OCI-LY1 (cell line): ENCODE measurements at regions not wholly inside any gene's neighbourhood (a gene's known extent, or its start where the extent isn't known, plus 50 kb on each side); places are given as distances from the start of the nearest gene placed in this dataset.
"Not testable (repeated sequence)": the region's sequence is repeated elsewhere in the genome, so short reads cannot be mapped to it uniquely, and the experiment has no call there.

Experiments used
- H2AFZ ChIP-seq: fragments of 200-600 bp; sonication (generic), shearing (Covaris generic); 2 replicates; pipeline ENCODE4 v1.6.0; 2014; ENCODE audit warnings: antibody characterized with exemption, mild to moderate bottlenecking, low read length
- H3F3A ChIP-seq: fragments of 200-600 bp; sonication (generic), shearing (Covaris generic); 2 replicates; pipeline ENCODE4 v1.6.0; 2014; ENCODE audit warnings: mild to moderate bottlenecking, antibody characterized with exemption, low read length, moderate library complexity; ENCODE audit not compliant: insufficient read depth
- H3K27ac ChIP-seq: fragments of 200-600 bp; sonication (generic); 2 replicates; pipeline ENCODE4 v1.5.1; 2014; ENCODE audit warnings: low read length, mixed run types, mild to moderate bottlenecking, low read depth; ENCODE audit not compliant: poor library complexity, severe bottlenecking
- H3K27me3 ChIP-seq: fragments of 200-600 bp; sonication (generic); 2 replicates; pipeline ENCODE4 v1.6.0; 2014; ENCODE audit warnings: antibody characterized with exemption, mild to moderate bottlenecking, low read length, moderate library complexity; ENCODE audit not compliant: insufficient read depth
- H3K36me3 ChIP-seq: fragments of 200-600 bp; sonication (generic); 2 replicates; pipeline ENCODE4 v1.6.1; 2014; ENCODE audit warnings: mild to moderate bottlenecking, antibody characterized with exemption, low read length, moderate library complexity, mixed read lengths; ENCODE audit not compliant: insufficient read depth
- H3K4me1 ChIP-seq: fragments of 200-600 bp; sonication (generic); 2 replicates; pipeline ENCODE4 v1.5.1; 2014; ENCODE audit warnings: mild to moderate bottlenecking, low read length, moderate library complexity; ENCODE audit not compliant: insufficient read depth, severe bottlenecking
- H3K4me2 ChIP-seq: fragments of 200-600 bp; sonication (generic), shearing (Covaris generic); 2 replicates; pipeline ENCODE4 v1.6.1; 2014; ENCODE audit warnings: low read length
- H3K4me3 ChIP-seq: fragments of 200-600 bp; sonication (generic); 2 replicates; pipeline ENCODE4 v1.5.1; 2014; ENCODE audit warnings: low read length, low read depth, mild to moderate bottlenecking, mixed read lengths; ENCODE audit not compliant: poor library complexity, severe bottlenecking
- H3K79me2 ChIP-seq: fragments of 200-600 bp; shearing (Covaris generic); 2 replicates; pipeline ENCODE4 v1.6.1; 2016; ENCODE audit warnings: mixed run types, low read length, mixed read lengths; ENCODE audit not compliant: insufficient read depth
- H3K9ac ChIP-seq: fragments of 200-600 bp; sonication (generic), shearing (Covaris generic); 2 replicates; pipeline ENCODE4 v1.6.1; 2014; ENCODE audit warnings: mild to moderate bottlenecking, low read length, mixed read lengths
- H3K9me2 ChIP-seq: fragments of 200-600 bp; sonication (generic), shearing (Covaris generic); 2 replicates; pipeline ENCODE4 v1.6.1; 2014; ENCODE audit warnings: low read depth, mild to moderate bottlenecking, low read length, mixed read lengths
- H3K9me3 ChIP-seq: fragments of 200-600 bp; shearing (Covaris generic); 2 replicates; pipeline ENCODE4 v1.6.1; 2014; ENCODE audit warnings: low read length, mixed read lengths
- H4K20me1 ChIP-seq: fragments of 200-600 bp; sonication (generic), shearing (Covaris generic); 2 replicates; pipeline ENCODE4 v1.6.0; 2016; ENCODE audit warnings: mild to moderate bottlenecking, low read length; ENCODE audit not compliant: insufficient read depth
- EZH2 ChIP-seq: fragments of 200-600 bp; sonication (generic), shearing (Covaris generic); IDR thresholded peaks from 2 replicates; pipeline ENCODE4 v1.8.0; 2017; ENCODE audit warnings: borderline replicate concordance, mixed run types, mild to moderate bottlenecking, antibody characterized with exemption, low read length, moderate library complexity, mixed read lengths
- TF ChIP-seq, protein P1 (sequence below): fragments of 200-600 bp; sonication (generic), shearing (Covaris generic); IDR thresholded peaks from 2 replicates; pipeline ENCODE4 v1.5.1; 2017; ENCODE audit warnings: mild to moderate bottlenecking, antibody characterized with exemption, low read length, moderate library complexity, mixed read lengths

DNA sequence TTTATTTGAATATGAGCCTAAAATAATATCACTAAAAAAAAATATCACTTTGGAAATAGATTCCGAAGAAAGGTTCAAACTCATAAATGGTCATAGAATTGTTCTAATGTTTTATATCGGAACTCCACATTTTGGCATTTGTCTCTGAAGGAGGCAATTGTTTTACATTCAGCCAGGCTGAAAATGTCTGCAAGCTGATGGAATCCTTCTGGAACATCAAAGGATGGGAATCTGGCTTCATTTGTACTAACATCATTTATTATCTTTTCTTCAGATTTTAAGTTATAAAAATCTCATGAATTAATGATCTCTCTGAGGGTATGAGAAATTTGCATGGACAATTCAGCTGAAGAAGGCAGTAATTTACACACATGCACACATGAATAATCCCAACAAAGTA, 251.4 kb upstream of the RGMA start:
- no peak overlapping the region for H3K9ac ChIP-seq
- no peaks in the 10 kb centered on the region for H3K9me2 ChIP-seq
- H4K20me1 ChIP-seq = no peaks in the 10 kb centered on the region
- no peaks in the 10 kb centered on the region for H3K79me2 ChIP-seq
- no peaks in the 10 kb centered on the region for H3F3A ChIP-seq
- H3K4me1 ChIP-seq = no peaks in the 10 kb centered on the region
- H3K4me3 ChIP-seq = no peak overlapping the region
- no peaks in the 10 kb centered on the region for H3K9me3 ChIP-seq
- H3K27ac ChIP-seq = no peak overlapping the region
- no peak overlapping the region for H2AFZ ChIP-seq
- H3K27me3 ChIP-seq = no peaks in the 10 kb centered on the region
- no peaks in the 10 kb centered on the region for H3K36me3 ChIP-seq
- no peak overlapping the region for H3K4me2 ChIP-seq
- TF ChIP-seq EZH2 = no peak
- TF ChIP-seq, protein P1, sequence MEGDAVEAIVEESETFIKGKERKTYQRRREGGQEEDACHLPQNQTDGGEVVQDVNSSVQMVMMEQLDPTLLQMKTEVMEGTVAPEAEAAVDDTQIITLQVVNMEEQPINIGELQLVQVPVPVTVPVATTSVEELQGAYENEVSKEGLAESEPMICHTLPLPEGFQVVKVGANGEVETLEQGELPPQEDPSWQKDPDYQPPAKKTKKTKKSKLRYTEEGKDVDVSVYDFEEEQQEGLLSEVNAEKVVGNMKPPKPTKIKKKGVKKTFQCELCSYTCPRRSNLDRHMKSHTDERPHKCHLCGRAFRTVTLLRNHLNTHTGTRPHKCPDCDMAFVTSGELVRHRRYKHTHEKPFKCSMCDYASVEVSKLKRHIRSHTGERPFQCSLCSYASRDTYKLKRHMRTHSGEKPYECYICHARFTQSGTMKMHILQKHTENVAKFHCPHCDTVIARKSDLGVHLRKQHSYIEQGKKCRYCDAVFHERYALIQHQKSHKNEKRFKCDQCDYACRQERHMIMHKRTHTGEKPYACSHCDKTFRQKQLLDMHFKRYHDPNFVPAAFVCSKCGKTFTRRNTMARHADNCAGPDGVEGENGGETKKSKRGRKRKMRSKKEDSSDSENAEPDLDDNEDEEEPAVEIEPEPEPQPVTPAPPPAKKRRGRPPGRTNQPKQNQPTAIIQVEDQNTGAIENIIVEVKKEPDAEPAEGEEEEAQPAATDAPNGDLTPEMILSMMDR = no peak

DNA sequence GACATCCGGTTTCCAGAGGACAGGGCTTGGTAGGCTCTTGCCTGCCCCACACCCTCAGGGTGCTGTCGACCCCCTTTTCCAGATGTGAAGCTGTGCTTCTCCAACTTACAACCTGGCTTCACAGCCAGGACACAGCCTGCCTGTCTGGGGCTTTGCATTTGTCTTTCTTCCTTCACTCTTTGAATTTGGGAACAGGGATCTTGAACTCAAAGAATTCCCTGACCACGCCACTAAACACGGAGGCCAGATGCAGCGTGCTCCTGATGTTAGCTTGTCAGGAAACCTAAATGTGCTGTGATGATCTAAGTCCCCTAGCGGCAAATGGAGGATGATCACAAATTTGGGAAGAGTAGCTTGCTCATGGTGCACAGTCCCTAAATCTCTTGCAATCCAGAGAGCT, 244.8 kb upstream of the RGMA start:
- H3F3A ChIP-seq = no peaks in the 10 kb centered on the region
- H3K9ac ChIP-seq = no peak overlapping the region
- H3K36me3 ChIP-seq = no peaks in the 10 kb centered on the region
- no peaks in the 10 kb centered on the region for H4K20me1 ChIP-seq
- no peaks in the 10 kb centered on the region for H3K4me1 ChIP-seq
- H3K4me2 ChIP-seq = no peak overlapping the region
- TF ChIP-seq EZH2 = no peak
- TF ChIP-seq, protein P1 = peak; percentile 26; the same call in 1 of the 2 replicates
- no peak overlapping the region for H2AFZ ChIP-seq
- H3K79me2 ChIP-seq = no peaks in the 10 kb centered on the region
- no peak overlapping the region for H3K4me3 ChIP-seq
- no peaks in the 10 kb centered on the region for H3K9me3 ChIP-seq
- no peaks in the 10 kb centered on the region for H3K9me2 ChIP-seq
- H3K27ac ChIP-seq = no peak overlapping the region
- no peaks in the 10 kb centered on the region for H3K27me3 ChIP-seq

DNA sequence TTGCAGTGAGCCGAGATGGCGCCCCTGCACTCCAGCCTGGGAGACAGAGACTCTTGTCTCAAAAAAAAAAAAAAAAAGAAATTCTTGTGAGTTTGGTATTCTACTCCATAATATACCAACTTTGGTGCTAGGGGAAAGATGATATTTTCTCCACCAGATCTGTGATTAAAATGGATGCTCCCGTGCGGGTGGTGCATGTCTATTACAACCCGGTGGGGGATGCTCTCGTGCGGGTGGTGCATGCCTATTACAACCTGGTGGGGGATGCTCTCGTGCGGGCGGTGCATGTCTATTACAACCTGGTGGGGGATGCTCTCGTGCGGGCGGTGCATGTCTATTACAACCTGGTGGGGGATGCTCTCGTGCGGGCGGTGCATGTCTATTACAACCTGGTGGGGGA, 244.1 kb upstream of the RGMA start:
- not testable (repeated sequence) for H3K4me1 ChIP-seq, H3K79me2 ChIP-seq, H3K27ac ChIP-seq, H3K9me3 ChIP-seq, H3K36me3 ChIP-seq, H4K20me1 ChIP-seq, H2AFZ ChIP-seq, H3K27me3 ChIP-seq, H3K9ac ChIP-seq, H3K4me3 ChIP-seq, H3K4me2 ChIP-seq, H3K9me2 ChIP-seq, H3F3A ChIP-seq

DNA sequence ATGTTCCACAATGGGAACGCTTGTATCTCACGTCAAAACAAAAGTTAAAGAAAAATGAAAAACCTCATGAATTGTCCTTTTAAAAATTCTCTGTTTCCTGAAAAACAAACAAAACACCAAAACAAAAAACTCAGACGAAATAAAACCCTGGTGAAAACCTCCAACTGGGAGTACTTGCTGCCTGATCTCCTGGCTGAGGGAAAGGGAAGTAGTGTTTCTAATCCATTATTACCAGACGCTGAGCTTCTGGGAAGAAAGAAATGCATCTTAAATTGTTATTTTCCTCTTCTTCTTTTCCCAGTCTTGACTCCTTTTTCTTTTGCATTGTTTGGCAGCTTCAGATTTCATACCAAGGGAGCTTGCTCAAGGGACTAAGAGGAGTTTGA, 243.2 kb upstream of the RGMA start:
- Histone ChIP-seq H3K4me2 (no peak overlapping the region), H2AFZ (no peak overlapping the region), H3K9me2 (no peaks in the 10 kb centered on the region), H3K27ac (no peak overlapping the region), H3K4me1 (no peaks in the 10 kb centered on the region), H3K36me3 (no peaks in the 10 kb centered on the region), H3K4me3 (no peak overlapping the region), H3F3A (no peaks in the 10 kb centered on the region), H3K9me3 (no peaks in the 10 kb centered on the region), H4K20me1 (no peaks in the 10 kb centered on the region), H3K79me2 (no peaks in the 10 kb centered on the region), H3K27me3 (no peaks in the 10 kb centered on the region), H3K9ac (no peak overlapping the region)
- TF ChIP-seq EZH2 = no peak
- TF ChIP-seq, protein P1 = no peak
